ENCODE measurements at regions not wholly inside any gene's neighbourhood (a gene's known extent, or its start where the extent isn't known, plus 50 kb on each side); places are given as distances from the start of the nearest gene placed in this dataset.

DNA sequence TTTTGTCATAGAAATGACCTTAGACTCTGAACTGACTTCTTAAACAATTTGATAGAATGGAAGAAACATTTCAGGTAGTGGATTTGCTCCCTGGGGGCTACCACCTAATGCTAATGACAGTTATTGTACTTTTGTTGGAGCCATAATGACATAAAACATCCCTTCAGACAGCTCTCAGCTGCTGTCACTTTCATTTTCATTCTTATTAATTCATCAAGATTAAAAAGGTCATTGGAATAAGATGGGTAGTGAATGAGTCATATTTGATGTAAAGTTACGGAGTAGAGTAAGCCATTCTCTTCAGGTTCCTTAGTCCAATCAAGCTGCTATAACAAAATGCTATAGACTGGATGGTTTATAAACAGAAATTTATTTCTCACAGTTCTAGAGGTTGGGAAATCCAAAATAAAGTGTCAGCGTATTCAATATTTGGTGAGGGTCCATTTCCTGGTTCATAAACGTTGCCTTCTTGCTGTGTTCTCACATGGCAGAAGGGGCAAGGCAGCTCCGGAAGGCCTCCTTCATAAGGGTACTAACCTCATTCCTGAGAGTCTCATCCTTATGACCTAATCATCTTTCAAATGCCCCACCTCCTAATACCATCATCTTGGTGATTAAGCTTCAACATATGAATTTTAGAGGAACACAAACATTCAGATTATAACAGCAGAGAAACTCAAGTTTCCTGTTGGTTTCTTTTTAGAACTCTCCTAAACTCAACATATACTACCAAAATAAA lies 268.5 kb downstream of the ARAP2 start:
- TF ChIP-seq ZNF274 (IDR thresholded peaks at IDR 0.05; ENCODE audit: low read depth, low read length) (no peak), SUZ12 (IDR thresholded peaks at IDR 0.05; ENCODE audit: extremely low read depth, insufficient read depth, insufficient read length) (no peak)

All from NT2/D1 (cell line).